RCC 7860 (cell line): ENCODE measurements at regions not wholly inside any gene's neighbourhood (a gene's known extent, or its start where the extent isn't known, plus 50 kb on each side); places are given as distances from the start of the nearest gene placed in this dataset.
"Not testable (repeated sequence)": the region's sequence is repeated elsewhere in the genome, so short reads cannot be mapped to it uniquely, and the experiment has no call there.

ENCODE experiments used
- DNase-seq: peaks from one replicate; pipeline ENCODE4 v3.0.0-alpha.2; 2015; ENCODE audit warnings: low spot score
- FAIRE-seq: peaks from 2 replicates; lab custom pipeline; 2012; peaks lifted over from hg19 to GRCh38; lab: Jason Lieb, UNC

GRCh38 chr15:62657501-62657900 lies 385.0 kb upstream of the TPM1 start:
- DNase-seq, FAIRE-seq: not testable (repeated sequence)

- FAIRE-seq (no peak), DNase-seq (no peak)
Observed at GRCh38 chr15:62658498-62658897, 384.0 kb upstream of the TPM1 start.

- no peak for FAIRE-seq
- DNase-seq: no peak
Observed at GRCh38 chr15:62663547-62663946, 379.0 kb upstream of the TPM1 start.

- DNase-seq (no peak), FAIRE-seq (no peak)
Observed at GRCh38 chr15:62665449-62665848, 377.1 kb upstream of the TPM1 start.

- no peak for FAIRE-seq
- DNase-seq: no peak
Observed at GRCh38 chr15:62666046-62666445, 376.5 kb upstream of the TPM1 start.

GRCh38 chr15:62672268-62672667 lies 370.3 kb upstream of the TPM1 start:
- no peak for DNase-seq
- FAIRE-seq: no peak

- FAIRE-seq (no peak), DNase-seq (no peak)
Observed at GRCh38 chr15:62676891-62677290, 365.7 kb upstream of the TPM1 start.

- DNase-seq (no peak), FAIRE-seq (no peak)
Observed at GRCh38 chr15:62681939-62682896, 360.3 kb upstream of the TPM1 start.

- not testable (repeated sequence) for DNase-seq, FAIRE-seq
Observed at GRCh38 chr15:62683192-62683591, 359.4 kb upstream of the TPM1 start.

GRCh38 chr15:62684123-62684808 lies 358.3 kb upstream of the TPM1 start:
- no peak for FAIRE-seq
- DNase-seq: no peak

- DNase-seq (no peak), FAIRE-seq (no peak)
Observed at GRCh38 chr15:62691008-62691407, 351.5 kb upstream of the TPM1 start.

GRCh38 chr15:62697636-62698035 lies 344.9 kb upstream of the TPM1 start:
- FAIRE-seq: no peak
- DNase-seq: no peak

GRCh38 chr15:62698646-62699045 lies 343.9 kb upstream of the TPM1 start:
- DNase-seq (no peak), FAIRE-seq (no peak)

- FAIRE-seq (no peak), DNase-seq (no peak)
Observed at GRCh38 chr15:62706317-62706716, 336.2 kb upstream of the TPM1 start.

- FAIRE-seq (no peak), DNase-seq (no peak)
Observed at GRCh38 chr15:62708470-62708869, 334.1 kb upstream of the TPM1 start.

GRCh38 chr15:62709261-62709660 lies 333.3 kb upstream of the TPM1 start:
- FAIRE-seq (no peak), DNase-seq (no peak)

- DNase-seq: peak; percentile 10
- FAIRE-seq: no peak
Observed at GRCh38 chr15:62711691-62712454, 330.7 kb upstream of the TPM1 start.

GRCh38 chr15:62712455-62712839 lies 330.1 kb upstream of the TPM1 start:
- DNase-seq: no peak
- FAIRE-seq: no peak

GRCh38 chr15:62715946-62716345 lies 326.6 kb upstream of the TPM1 start:
- FAIRE-seq: no peak
- DNase-seq: no peak

- FAIRE-seq (no peak), DNase-seq (no peak)
Observed at GRCh38 chr15:62717496-62717895, 325.1 kb upstream of the TPM1 start.

GRCh38 chr15:62719316-62719715 lies 323.2 kb upstream of the TPM1 start:
- DNase-seq (no peak), FAIRE-seq (no peak)
